ENCODE measurements at regions not wholly inside any gene's neighbourhood (a gene's known extent, or its start where the extent isn't known, plus 50 kb on each side); places are given as distances from the start of the nearest gene placed in this dataset.

GRCh38 chr13:105703843-105704242 lies 831.6 kb downstream of the EFNB2 start:
- TF ChIP-seq CTCF (IDR thresholded peaks at IDR 0.05) (no peak), POLR2A (IDR thresholded peaks at IDR 0.05) (no peak)

All from breast epithelium (tissue), 3 donors.